HTR-8/SVneo (cell line): ENCODE measurements at regions not wholly inside any gene's neighbourhood (a gene's known extent, or its start where the extent isn't known, plus 50 kb on each side); places are given as distances from the start of the nearest gene placed in this dataset.
"Not testable (repeated sequence)": the region's sequence is repeated elsewhere in the genome, so short reads cannot be mapped to it uniquely, and the experiment has no call there.

Experiments
- DNase-seq: peaks from one replicate; pipeline ENCODE4 v3.0.0; 2011; ENCODE audit warnings: low spot score, mixed read lengths; ENCODE audit not compliant: insufficient read length
- FAIRE-seq: peaks from 2 replicates; lab custom pipeline; 2011; peaks lifted over from hg19 to GRCh38; lab: Jason Lieb, UNC

DNA sequence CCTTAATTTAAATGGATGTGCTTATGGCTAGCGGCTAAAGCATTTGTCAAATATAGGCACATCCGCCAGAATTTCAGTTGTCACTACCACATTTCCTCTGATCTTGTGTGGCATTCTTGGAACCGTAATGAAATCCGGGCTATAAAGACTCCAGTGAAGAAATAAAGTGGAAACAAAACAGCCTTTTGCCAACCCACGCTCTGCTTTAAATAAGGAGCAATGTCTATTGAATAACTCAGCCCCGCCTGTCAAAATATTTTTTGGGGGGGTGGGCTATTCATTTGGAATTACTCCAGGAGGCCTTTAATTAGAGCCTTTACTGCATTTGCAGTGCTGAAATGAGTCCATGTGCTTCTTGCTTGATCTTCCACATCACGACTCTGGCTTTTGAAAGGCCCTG, 179.6 kb upstream of the RPH3A start:
- FAIRE-seq (no peak), DNase-seq (no peak)

DNA sequence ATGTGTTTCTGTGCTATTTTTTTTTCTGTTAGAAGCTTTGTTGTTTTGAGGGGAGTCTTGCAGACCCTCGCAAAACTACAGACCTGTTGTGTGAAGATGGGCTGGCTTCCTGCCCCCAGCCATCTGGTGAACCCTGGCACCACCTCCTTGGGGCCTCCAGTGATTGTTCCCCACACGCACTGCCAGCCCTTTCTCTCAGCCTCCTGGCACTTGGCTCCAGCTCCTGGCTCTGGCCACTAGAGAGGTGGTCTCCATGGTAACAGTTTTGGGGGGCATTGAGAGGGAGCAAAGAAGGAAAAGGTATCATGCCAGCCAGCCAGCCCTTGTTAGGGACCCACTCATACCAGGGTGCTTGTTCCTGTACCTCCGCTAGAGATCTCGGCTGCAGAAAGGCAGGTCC, 176.4 kb upstream of the RPH3A start:
- FAIRE-seq, result no peak

DNA sequence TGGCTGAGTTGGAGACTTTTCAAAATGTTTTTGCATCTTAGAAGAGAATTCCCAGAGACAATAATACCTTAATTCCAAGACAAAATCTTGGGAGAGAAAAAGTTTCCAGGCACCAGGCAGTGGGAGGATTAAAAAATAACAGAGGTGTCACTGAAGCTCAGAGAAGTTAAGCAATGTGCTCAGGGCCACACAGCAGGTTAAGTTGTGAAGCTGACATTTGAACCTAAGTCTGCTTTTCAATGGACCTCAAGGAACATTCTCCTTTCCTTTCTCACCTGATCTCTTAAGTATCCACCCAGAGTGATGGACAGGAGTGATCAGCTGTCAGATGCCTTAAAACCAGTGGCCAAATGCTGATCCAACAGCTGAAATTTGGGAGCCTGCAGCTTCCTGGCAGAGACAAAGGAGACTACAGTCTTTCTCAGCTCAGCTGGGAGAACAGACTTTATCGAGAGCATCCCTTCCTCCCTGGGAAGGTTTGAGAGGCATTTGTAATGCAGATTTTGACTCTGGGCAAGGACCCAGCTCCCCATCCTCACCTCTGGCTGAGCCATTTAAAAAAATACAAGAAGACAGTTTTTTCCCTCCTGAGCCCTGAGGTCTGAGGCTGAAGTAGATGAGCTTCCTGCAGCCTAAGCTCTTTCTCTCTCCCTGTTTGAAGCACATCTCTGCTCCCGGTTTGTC, 174.9 kb upstream of the RPH3A start:
- DNase-seq (no peak), FAIRE-seq (no peak)

More for the DNA sequence above, 176.4 kb upstream of the RPH3A start:
- no peak for DNase-seq

DNA sequence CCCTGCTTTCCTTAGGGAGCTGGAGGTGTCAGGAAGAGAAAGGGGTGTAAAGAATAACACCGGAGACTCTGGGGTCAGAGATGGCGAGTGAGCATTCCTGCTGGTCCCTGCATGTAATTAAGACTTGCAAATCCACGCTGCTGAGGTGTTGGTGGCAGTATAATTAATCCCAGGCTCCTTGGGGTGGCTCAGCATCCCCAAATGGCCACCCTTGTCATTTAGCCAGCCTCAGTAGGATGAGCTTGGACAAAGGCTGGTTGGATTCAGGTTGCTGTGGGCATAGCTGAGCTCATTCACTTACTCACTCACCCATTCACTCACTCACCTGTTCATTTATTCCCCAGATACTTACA, 174.4 kb upstream of the RPH3A start:
- DNase-seq (no peak), FAIRE-seq (no peak)

DNA sequence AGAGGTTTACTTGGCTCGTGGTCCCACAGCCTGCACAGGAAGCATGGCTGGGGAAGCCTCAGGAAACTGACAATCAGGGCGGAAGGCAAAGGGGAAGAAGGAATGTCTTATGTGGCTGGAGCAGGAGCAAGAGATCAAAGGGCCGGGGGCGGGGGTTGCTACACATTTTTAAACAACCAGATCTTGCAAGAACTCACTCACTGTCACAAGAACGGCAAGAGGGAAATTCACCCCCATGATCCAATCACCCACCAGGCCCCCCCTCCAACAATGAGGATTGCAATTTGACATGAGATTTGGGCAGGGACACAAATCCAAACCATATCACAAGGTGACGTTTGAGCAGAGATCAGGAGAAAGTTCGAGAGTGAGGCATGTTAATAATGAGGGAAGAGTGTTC, 163.7 kb upstream of the RPH3A start:
- FAIRE-seq, result no peak
- DNase-seq, result no peak

DNA sequence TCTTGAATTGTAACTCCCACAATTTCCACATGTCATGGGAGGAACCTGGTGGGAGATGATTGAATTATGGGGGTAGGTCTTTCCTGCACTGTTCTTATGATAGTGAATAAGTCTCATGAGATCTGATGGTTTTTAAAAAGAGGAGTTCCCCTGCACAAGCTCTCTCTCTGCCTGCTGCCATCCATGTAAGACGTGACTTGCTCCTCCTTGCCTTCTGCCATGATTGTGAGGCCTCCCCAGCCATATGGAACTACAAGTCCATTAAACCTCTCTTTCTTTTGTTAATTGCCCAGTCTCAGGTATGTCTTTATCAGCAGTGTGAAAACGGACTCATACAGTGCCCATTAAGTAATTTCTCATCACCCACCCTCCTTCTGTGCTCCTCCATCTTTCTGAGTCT, 159.6 kb upstream of the RPH3A start:
- FAIRE-seq, DNase-seq: not testable (repeated sequence)

DNA sequence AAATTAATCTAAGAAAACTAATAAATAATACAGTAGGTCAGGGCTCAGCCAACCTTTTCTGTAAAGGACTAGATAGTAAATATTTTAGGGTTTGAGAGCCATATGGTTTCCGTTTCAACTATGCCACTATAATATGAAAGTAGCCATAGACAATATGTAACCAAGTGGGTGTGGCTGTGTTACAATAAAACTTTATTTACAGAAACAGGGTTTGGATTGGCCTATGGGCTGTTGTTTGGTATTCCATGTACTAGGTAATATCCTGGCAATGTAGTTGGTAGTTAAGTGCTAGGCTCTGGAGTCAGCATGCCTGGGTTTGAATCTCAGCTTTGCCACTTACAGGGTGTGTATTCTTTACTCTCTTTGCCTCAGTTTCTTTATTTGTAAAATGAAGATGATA, 156.5 kb upstream of the RPH3A start:
- no peak for DNase-seq
- no peak for FAIRE-seq

DNA sequence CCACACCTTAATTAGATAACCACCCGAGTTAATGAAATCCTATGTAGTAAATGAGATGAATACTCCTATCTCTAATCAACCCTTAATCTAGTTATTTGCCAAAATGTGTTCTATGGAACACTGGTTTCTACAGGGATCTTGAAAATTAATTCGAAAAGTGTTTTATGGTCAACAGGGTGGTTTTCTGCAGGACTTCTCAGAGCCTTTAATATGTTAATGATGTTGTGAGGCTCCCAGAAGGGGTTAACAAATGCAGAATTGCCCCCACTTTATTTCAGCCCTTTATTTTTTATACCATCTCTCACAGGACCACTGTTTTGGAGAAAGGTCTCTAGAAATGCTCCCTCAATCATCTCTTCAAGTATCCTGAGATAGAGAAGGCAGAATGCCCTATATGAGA, 153.1 kb upstream of the RPH3A start:
- FAIRE-seq (no peak), DNase-seq (no peak)

DNA sequence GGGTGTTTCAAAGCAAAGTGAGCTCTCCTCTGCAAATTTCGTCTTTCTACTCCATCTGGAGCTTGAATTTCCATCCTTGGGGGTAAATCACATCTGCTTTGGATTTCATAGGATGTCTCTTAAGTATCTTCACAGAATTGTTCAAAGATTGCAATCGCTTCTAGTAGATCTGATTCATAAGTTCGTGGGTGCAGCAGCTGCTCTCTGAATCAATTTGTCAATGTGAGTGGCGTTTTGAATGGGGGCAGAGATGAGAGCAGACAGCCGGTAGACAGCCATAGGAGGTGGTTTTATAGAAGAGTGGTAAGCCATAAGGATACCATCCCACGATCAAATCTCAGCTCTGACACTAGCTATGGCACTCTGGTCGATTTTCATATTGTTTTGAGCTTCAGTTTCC, 146.0 kb upstream of the RPH3A start:
- no peak for FAIRE-seq
- no peak for DNase-seq

DNA sequence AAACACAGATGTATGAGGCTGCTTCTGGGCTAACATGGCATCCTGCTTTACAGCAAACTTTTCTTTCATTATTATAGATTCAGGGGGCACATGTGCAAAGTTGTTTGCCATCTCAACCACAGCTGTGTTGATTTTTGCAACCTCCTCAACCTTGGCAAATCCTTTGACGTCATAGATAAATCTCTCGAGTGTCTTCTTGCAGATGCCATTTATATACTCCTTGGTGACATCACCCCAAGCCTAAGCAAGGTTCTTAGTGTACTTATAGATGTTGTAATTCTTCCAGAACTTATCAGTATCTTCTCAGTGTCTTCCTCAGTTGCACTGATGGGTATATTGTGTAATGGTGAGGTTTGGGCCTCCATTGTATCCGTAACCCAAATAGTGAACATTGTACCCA, 135.4 kb upstream of the RPH3A start:
- FAIRE-seq (no peak), DNase-seq (no peak)

DNA sequence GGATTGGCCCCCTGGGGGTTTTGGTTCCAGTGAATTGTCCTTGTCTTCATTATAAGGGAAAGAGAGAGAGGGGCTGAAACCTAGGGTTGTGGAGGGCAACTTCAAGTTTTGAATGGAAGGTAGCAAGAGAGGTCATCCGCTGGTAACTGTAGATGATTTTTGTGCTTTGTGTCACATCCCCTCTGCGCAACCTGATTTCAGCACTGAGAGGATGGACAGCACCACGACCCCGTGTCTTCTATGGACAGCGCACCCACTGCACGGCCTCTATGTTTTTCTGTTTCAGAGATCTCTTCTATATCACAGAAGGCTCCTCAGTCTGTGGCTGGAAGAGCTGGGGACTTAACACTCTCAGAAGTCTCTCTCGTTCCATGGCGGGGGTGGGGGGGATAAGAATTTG, 127.0 kb upstream of the RPH3A start:
- FAIRE-seq (no peak), DNase-seq (peak; percentile 13)

DNA sequence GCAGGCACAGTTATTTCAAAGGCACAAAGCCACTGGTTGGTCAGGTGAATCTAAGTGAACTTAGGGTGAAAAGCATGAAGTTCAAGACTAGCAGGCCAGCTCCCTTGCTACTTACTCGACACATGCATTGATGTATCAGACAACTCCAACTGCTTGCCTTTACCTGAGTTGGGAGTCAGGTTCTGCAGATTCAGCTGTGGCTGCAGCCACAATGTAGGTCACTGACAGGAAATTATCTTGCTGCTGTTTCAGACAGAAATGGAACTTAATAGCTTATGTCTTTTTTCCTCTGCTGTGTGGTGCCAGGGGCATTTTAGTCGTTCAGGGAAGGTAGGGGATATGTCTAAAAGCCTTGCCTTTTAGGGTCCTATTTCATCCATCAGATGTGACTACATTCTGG, 125.6 kb upstream of the RPH3A start:
- DNase-seq, result no peak

DNA sequence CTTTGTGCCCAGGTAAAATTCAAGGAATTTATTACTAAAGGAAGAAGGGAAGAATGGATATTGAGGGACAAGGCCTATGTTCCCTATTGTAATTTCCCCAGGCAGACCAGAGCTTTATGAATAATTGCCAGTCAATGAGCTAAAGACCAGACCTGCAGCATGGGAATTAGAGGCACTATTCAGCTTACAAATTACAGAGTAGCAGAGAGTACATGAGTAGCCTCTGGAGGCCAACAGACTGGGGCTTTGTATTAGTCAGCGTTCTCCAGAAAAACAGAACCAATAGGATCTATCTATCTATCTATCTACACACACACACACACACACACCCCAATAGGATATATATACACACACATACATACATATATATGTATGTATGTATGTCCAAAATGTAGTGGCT, 120.0 kb upstream of the RPH3A start:
- DNase-seq, result no peak
- FAIRE-seq, result no peak

More for the DNA sequence above, 125.6 kb upstream of the RPH3A start:
- no peak for FAIRE-seq

DNA sequence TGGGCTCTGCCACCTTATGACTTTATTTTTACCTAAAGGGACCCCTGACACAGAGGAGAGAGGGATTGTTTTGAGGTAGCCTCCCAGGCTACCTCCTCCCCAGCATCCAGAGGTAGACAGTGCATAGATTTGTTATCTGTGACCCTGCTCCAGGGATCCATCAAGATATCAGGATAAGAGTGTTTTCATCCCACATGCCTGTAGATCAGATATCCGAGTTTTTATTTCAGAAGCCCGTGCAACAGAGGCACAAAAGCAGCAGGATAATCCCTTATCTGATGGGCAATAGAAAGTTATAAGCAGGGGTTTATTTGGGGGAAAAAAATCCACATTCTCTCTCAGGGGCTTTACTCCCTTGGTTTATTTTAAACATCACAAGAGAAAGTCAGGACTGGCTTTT, 117.0 kb upstream of the RPH3A start:
- no peak for FAIRE-seq
- no peak for DNase-seq

DNA sequence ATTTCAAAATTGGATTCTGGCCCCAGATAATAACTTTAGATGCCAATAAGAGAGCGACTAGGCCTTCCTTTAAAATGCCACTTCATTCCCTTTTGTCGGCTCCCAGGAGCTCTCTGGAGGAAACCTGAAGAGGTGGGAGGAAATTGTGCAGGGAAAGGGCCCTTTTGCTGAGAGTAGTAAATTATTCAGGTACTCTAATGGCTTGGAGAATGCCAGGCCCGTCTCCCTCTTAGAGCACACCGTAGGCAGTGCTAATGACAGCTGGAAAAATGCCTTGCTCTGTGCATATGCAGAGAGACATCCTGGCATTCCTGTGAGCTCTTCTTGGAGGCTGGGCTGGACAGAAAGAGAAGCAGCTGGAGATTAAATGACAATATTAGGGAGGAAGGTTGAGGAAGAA, 115.0 kb upstream of the RPH3A start:
- FAIRE-seq, result no peak

DNA sequence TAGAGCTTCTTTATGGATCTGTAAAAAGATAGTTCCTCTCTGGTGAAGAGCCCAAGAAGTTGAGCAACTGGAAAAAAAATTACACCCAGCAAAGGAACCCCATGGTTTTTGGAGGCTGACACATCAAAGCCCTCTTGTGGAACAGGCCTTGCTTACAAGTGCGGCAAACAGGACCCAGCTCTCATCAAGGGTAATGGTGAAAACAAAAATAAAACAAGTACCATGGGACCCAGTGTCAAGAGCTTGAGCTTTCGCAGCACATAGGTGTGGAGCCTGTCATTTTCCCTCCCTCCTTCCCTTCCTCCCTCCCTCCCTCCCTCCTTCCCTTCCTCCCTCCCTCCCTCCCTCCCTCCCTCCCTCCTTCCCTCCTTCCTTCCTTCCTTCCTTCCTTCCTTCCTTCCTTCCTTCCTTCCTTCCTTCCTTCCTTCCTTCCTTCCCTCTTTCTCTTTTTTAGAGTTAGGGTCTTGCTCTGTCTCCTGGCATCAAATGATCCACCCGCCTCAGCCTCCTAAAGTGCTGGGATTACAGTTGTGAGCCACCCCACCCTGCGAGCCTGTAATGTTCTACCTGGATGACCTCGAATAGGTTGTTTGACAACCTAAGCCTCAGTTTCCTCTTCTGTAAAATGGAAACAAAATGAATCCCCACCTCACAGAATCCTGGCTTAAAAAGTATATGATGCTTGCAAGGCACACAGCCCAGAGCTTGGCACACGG, 114.3 kb upstream of the RPH3A start:
- DNase-seq (no peak), FAIRE-seq (no peak)

More for the DNA sequence above, 115.0 kb upstream of the RPH3A start:
- DNase-seq, result no peak

DNA sequence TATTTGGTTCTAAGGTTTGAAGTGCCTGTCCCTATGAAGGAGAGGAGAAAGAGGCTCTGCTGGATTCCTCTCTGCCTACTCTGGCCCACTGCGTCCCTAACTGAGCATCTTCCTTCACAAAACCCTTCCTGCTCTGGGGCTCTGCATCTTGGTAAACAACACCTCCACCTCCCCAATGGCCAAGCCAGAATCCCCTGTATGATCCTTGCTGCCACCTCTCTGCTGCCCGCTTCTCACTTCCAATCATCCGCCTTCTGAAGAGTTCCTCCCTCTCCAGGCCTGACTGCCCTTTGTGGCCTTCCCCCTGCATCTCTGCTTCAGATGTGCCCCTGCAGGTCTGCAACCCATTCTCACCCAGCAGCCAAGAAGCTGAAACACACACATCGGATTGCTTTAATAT, 110.6 kb upstream of the RPH3A start:
- DNase-seq, result no peak
- FAIRE-seq, result no peak

DNA sequence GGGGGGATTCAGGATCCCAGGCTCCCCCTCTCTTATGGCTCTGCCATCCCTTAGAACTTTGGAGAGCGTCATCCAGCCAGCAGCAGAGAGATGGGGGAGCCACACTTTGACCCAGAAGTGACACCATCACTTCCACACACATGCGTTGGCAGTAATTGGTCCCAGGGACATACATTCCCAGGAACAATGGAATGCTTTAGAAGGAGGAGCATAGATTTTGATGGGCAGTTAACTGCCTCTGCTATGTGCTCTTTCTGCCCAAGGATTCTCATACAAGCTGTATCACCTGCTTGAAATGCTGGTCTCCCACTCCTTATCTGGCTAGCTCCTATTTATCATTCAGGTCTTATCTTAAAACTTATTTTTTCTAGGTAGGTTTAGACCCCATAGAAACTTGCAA, 109.0 kb upstream of the RPH3A start:
- FAIRE-seq, result no peak
- no peak for DNase-seq

DNA sequence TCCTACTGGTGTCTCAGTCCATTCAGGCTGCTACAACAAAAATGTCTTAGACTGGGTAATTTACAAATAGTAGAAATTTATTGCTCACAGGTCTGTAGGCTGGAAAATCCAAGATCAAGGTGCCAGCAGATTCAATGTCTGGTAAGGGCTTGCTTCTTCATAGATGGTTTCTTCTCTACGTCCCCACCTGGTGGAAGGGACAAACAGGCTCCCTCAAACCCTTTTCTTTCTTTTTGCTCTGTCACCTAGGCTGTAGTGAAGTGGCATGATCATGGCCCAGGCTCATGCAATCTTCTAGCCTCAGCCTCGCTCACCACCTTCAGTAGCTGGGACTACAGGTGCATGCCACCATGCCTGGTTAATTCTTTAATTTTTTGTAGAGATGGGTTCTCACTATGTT, 106.8 kb upstream of the RPH3A start:
- FAIRE-seq, result no peak
- DNase-seq, result no peak

DNA sequence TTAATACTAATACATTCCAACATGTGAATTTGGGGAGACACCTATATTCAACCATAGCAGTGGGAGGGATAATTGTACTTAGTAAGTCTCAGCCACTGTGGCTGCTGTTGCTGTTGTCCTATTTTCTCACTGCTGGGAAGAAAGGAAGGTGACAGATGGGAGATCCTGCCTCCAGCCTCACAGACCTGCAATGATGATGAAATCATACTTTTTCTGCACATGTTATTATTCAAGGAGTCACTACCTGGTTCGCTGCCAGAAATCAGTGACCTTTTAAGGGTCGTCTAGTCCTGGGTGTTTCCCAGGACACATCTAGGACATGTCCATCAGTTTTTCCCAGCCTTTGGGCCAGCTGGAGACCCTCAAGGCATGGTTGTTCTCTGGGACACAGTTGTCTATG, 106.2 kb upstream of the RPH3A start:
- no peak for FAIRE-seq
- DNase-seq, result no peak

DNA sequence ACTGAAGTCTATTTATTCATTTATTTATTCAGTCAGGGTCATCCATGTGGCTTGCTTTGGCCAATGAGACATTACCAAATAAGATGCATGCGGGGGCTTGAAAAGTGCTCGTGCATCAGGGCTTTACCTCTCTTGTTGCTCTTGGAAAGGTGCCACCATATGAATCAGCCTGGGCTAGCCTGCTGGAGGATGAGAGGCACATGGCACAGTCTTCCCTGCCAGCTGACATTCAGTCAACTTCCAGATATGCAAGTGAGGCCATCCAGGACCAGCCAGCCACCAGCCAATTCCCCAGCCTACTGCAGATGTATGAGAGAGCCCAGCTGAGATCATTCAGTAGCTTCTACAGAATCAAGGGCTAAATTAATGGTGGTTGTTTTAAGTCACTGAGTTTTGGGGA, 105.2 kb upstream of the RPH3A start:
- DNase-seq (no peak), FAIRE-seq (no peak)

DNA sequence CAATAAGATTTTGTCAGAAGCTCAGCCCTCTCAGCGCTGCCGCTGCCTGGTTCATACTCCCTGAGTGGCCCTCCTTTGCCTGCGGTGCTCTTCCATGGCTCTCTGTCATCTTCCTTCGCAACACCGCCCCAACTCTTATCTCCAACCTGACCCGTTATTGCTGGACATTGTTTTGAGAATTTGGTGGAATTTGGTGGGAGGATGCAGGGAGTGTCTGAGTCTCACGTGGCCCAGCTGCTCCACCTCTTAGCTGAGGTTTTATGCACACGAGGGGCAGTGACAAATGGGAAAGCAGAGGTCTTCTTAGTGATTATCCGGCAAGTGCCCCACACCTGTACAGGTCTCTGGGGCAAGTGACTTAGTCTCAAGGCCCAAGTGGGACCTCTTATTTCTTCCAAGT, 97.5 kb upstream of the RPH3A start:
- FAIRE-seq (no peak), DNase-seq (no peak)
